ENCODE measurements at regions not wholly inside any gene's neighbourhood (a gene's known extent, or its start where the extent isn't known, plus 50 kb on each side); places are given as distances from the start of the nearest gene placed in this dataset.
"Not testable (repeated sequence)": the region's sequence is repeated elsewhere in the genome, so short reads cannot be mapped to it uniquely, and the experiment has no call there.

GRCh38 chr3:29141918-29142275 lies 139.0 kb upstream of the RBMS3 start:
- no peak for DNase-seq (ENCODE audit: low spot score)

GRCh38 chr3:29143151-29143550 lies 137.7 kb upstream of the RBMS3 start:
- DNase-seq (ENCODE audit: low spot score) = no peak

- no peak for DNase-seq (ENCODE audit: low spot score)
These were observed 136.5 kb upstream of the RBMS3 start for GRCh38 chr3:29144361-29144760.

GRCh38 chr3:29144807-29145206 lies 136.1 kb upstream of the RBMS3 start:
- no peak for DNase-seq (ENCODE audit: low spot score)

- no peak for DNase-seq (ENCODE audit: low spot score)
These were observed 135.5 kb upstream of the RBMS3 start for GRCh38 chr3:29145360-29145759.

GRCh38 chr3:29152379-29152778 lies 128.5 kb upstream of the RBMS3 start:
- peak; percentile 21 for DNase-seq (ENCODE audit: low spot score)

- no peak for DNase-seq (ENCODE audit: low spot score)
These were observed 127.1 kb upstream of the RBMS3 start for GRCh38 chr3:29153811-29154210.

GRCh38 chr3:29156086-29156715 lies 124.7 kb upstream of the RBMS3 start:
- DNase-seq (ENCODE audit: low spot score) = peak; percentile 32

GRCh38 chr3:29164825-29165224 lies 116.0 kb upstream of the RBMS3 start:
- no peak for DNase-seq (ENCODE audit: low spot score)

- DNase-seq (ENCODE audit: low spot score) = no peak
These were observed 113.7 kb upstream of the RBMS3 start for GRCh38 chr3:29167180-29167579.

GRCh38 chr3:29168081-29168480 lies 112.8 kb upstream of the RBMS3 start:
- no peak for DNase-seq (ENCODE audit: low spot score)

- DNase-seq (ENCODE audit: low spot score) = no peak
These were observed 112.2 kb upstream of the RBMS3 start for GRCh38 chr3:29168696-29169095.

- DNase-seq (ENCODE audit: low spot score) = no peak
These were observed 111.4 kb upstream of the RBMS3 start for GRCh38 chr3:29169451-29169850.

GRCh38 chr3:29171043-29171990 lies 109.6 kb upstream of the RBMS3 start:
- no peak for DNase-seq (ENCODE audit: low spot score)

GRCh38 chr3:29176501-29176900 lies 104.4 kb upstream of the RBMS3 start:
- peak; percentile 40 for DNase-seq (ENCODE audit: low spot score)

- no peak for DNase-seq (ENCODE audit: low spot score)
These were observed 101.8 kb upstream of the RBMS3 start for GRCh38 chr3:29178809-29179793.

- DNase-seq (ENCODE audit: low spot score) = no peak
These were observed 99.6 kb upstream of the RBMS3 start for GRCh38 chr3:29181149-29181780.

GRCh38 chr3:29181872-29182271 lies 99.0 kb upstream of the RBMS3 start:
- no peak for DNase-seq (ENCODE audit: low spot score)

- not testable (repeated sequence) for DNase-seq (ENCODE audit: low spot score)
These were observed 98.0 kb upstream of the RBMS3 start for GRCh38 chr3:29182828-29183227.

GRCh38 chr3:29183346-29184087 lies 97.4 kb upstream of the RBMS3 start:
- no peak for DNase-seq (ENCODE audit: low spot score)

GRCh38 chr3:29185706-29186105 lies 95.2 kb upstream of the RBMS3 start:
- no peak for DNase-seq (ENCODE audit: low spot score)
